NCI-H2081 treated with DMSO at 0.1 percent for 48 hours (cell line): ENCODE measurements at regions not wholly inside any gene's neighbourhood (a gene's known extent, or its start where the extent isn't known, plus 50 kb on each side); places are given as distances from the start of the nearest gene placed in this dataset.

Experiments used
- DNase-seq: peaks from one replicate; lab custom pipeline; 2025; lab: John Stamatoyannopoulos, UW

DNA sequence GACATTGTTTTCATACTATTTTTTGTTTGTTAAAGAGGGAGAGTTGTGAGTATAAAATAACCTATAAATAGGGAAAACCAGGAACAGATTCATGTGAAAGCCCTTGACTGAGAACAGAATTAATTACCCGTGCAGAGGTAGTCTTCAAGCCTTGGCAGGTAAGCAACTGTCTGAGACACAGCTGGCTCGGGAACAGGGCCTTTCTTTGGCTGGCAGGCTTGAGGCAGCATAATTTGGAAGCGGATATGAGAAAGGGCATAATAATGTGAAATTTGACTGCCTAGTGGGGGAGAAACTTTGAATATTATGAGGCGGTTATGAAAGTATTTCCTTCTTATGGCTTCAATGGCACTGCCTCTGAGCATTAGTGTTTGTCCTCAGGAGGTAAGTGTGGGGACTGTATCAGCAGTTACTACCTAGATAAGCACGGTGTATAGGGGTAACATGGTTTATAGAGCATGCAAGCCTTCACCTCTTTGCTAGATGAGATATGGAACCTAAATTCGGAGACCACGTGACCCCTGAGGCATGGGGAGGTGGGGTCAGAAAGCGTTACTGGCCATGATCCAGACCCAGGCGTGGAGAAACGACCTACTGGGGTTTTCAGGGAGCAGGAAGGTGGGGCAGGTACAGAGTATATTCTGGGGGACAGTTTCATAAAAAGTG, 210.2 kb upstream of the GAS1 start:
- no peak for DNase-seq

GRCh38 chr9:87158765-87159164, 211.5 kb upstream of the GAS1 start:
- DNase-seq = no peak

DNA sequence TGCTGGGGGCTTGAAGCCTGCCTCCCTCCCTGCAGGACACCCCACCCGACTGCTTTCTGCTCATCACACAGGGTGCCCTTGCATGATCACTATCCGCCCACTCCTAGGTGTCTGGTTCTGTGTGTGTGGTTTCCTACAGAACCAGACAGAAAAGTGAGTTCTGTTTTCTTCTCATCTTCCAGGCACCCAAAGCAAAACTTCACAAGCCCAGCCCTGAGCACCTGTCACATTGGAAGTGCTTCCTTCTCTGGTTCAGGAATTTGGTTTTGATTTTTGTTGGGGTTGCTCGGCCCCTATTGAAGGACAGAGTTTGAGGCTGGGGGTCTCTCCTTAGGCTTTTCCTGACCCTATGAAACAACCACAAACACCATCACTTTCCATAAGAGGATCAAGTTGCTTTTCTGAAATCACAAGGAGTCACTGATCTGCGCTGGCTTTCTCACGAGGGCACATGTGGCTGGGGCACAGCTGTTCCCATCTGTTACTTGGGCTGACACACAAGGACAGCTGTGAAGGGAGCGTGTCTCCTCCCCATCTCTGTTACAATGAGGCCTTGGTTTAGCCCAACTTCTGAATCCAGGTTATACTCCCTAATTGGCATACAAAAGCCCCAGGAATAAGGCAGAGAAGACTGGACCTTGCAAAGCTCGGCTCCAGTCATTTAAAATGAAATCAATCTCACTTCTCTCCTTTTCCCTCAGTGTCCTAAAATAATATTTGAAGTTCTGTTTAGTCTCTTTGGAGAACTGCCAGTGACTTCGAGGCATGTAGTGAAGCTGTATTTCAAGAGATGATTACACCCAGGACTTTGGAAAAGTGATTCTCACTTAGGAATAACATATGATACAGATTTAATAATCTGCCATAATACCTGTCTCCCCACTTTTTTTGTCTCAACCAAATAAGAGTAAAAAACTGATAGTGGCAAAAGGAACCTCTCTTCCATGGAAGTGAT, 213.1 kb upstream of the GAS1 start:
- no peak for DNase-seq

DNA sequence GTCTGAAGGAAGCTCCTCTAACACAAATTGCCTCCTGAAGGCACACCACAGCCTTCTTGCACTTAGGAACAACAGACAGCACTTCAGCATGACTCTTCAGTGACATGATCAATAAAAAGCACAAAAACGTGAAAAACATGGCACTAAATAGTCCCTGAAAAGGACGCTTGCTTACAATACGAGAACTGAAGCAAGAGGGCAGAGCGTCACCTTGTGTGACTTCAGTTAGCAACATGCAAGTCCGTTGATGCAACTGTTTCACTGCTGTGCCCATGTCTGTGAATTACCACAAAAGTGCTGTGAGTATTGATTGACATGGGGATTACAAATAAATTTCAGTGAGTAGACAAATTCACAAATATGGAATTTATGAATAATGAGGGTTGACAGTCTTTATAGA, 219.9 kb upstream of the GAS1 start:
- no peak for DNase-seq

GRCh38 chr9:87167582-87167981, 220.3 kb upstream of the GAS1 start:
- DNase-seq = no peak

- DNase-seq = no peak
Observed at GRCh38 chr9:87178302-87178701, 231.0 kb upstream of the GAS1 start.

- no peak for DNase-seq
Observed at GRCh38 chr9:87179553-87180340, 232.4 kb upstream of the GAS1 start.

- no peak for DNase-seq
Observed at GRCh38 chr9:87180361-87180760, 233.1 kb upstream of the GAS1 start.

DNA sequence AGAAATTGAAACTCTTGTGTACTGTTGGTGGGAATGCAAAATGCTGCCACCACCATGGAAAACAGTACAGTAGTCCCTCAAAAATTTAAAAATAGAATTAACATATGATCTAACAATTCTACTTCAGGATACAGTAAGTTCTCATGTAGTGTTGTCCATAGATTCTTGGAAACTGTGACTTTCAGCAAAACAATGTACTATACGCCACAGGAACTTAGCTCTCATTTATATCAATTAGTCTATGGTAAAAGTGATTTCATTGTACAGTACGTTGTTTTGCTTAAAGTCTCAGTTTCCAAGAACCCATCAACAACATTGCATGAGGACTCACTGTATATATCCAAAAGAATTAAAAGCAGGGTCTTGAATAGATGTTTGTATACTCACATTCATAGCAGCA, 233.5 kb upstream of the GAS1 start:
- DNase-seq = no peak

DNA sequence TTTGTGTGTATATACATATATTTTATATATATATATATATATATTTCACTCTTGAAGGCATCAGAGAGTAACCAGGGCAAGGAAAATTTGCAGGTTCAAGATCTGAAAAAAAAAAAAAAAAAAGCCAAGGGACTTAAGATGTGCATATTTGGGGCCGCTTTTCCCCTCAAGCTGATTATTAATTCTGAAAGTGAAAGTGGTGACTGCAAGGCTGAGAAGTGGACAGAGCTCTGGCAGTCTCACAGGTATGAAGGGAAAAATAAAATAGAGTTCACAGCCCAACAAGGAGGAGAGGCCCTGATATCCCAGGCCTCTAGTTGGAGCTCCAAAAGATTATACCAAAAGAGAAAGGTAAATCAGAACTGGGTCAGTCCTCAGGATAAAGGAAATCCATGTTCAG, 234.4 kb upstream of the GAS1 start:
- DNase-seq = no peak

DNA sequence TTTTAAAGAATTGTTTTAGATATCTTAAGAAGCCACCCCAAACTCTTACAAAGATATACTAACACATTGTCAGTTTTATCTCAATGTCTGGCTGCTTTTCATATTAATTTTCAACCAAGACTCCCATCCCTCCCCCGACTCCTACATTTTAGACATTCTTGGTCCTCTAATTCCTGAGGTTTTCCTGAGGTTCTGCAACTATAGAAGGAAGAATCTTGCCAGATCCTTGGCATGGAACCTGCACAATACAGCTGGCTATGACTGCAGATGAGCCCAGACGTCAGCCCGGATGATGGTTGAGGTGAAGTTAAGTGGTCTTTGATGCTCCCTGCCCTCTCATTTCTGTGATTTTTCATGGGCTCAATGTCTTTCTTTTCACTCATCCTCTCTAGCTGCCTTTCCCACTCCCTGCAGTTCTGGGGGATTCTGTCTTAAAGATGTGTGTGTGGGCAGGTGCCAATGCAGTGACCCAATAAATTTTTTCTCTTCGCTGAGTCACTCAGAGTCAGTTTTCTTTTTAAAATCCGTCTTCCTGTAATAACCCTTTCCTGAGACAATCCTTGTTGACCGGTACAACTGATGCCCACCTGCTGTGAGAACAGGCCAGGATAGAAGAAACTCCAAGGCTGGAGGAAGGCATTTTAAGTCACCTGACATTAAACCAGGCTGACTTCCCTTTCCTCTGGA, 237.8 kb upstream of the GAS1 start:
- DNase-seq = no peak

DNA sequence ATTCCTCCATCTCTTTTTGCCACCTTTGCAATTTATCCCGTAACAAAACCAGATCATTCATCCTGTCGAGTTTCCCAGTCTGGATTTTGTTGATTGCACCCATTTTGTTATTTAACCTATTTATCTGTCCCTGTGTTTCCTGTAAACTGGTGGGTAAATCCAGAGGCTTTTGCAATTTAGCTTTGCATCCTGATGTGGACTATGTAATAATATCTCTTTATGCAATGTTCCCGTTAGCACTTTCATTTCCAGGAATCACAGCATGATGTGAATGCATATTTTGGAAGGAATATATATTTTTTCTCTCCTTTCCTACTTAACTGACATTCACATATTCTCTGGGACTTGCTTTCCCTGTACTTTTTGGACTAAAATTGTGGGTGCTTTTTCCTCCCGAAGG, 240.3 kb upstream of the GAS1 start:
- no peak for DNase-seq

DNA sequence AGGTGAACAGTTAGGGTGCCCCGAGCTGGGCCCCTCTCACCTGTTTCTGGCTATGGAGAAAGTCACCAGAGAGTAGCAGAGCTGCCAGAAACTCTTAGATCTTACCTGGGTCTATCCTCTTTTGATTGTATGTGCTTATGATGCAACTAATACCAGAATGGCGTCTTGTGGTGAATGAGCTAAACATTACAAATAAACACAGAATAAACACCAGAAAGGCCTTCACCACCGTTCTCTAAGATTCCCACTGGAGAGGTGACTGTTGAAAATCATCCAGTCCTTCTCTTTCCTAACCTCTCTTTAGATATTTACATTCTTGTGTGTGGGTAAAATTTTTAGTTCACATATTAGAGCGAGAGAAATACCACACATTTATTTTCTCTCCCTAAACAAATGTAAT, 241.7 kb upstream of the GAS1 start:
- no peak for DNase-seq

DNA sequence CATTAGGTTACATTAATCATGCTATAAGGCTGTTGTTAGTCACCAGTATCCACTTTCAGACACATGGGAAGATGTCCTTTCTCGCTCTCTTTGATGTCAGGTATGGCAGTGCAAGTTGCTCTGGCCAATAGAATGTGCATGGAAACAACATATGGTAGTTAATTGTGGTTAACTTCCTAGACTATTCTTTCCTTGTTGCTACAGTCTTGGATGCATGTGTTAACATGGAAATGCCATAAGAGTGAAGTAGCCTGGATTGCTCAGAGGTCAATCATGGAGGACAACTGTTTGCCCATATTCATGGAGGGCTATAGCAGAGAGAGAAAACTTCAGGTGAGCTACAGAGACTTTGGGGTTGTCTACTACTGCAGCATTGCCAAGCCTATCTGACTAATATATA, 245.8 kb upstream of the GAS1 start:
- no peak for DNase-seq

GRCh38 chr9:87193925-87194868, 246.9 kb upstream of the GAS1 start:
- no peak for DNase-seq

GRCh38 chr9:87195306-87195705, 248.0 kb upstream of the GAS1 start:
- DNase-seq = no peak

DNA sequence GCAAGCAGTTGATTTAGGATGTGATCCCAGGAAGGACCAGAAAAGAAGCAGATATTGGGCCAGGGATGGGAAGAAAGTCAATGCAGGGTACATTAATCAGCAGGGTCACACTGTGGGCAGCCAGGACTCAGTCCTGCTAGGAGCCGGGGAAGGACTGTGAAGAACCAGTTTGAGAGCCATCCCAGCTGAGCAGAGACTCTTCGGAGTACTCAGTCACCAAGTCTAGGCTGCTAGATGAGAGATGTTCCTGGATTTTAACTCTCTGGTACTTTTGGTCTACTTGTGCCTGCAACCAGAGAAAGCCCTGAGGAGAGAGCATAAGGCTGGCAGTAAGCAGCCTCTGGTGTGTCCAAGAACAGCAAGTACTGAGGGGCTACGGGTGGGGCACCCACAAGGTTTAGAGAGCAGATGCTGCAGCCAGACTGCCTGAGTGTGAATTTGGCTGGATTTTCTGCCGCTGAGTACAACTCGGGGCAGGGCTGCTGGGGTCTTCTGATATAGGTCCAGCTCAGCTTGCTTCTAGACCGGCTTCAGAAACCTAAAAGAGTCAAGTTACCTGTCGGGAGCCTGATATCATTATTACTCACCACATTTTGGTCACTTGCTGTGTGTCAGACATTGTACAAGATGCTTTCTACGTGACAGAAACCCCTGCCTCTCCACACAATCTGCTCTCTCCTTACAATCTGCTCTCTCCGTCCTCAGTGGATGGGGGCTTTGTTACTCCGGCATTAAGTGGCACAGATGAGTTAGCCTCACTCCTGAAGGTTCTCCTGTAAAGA, 250.2 kb upstream of the GAS1 start:
- no peak for DNase-seq

- DNase-seq = no peak
Observed at GRCh38 chr9:87198716-87199115, 251.4 kb upstream of the GAS1 start.

GRCh38 chr9:87199278-87199677, 252.0 kb upstream of the GAS1 start:
- no peak for DNase-seq

DNA sequence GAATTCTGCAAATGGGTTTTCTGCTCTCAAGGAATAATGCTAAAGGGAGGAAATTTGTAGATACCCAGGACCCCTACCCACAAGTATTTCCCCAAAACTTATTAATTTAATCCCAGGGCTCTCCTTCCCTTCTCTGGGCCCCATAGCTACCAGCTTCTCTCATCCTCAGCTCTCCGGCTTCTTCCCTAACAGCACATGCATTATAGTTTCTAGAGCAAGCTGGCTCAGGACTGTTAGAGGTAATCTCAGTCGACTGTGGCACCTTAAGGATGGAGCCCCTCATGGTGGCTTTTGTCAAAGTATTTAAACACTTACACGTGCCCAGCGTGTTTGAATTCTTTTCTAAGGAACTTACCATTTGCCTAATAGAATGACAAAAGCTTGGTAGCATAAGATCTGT, 252.5 kb upstream of the GAS1 start:
- DNase-seq = no peak
